ENCODE measurements at regions not wholly inside any gene's neighbourhood (a gene's known extent, or its start where the extent isn't known, plus 50 kb on each side); places are given as distances from the start of the nearest gene placed in this dataset.
"Not testable (repeated sequence)": the region's sequence is repeated elsewhere in the genome, so short reads cannot be mapped to it uniquely, and the experiment has no call there.

DNA sequence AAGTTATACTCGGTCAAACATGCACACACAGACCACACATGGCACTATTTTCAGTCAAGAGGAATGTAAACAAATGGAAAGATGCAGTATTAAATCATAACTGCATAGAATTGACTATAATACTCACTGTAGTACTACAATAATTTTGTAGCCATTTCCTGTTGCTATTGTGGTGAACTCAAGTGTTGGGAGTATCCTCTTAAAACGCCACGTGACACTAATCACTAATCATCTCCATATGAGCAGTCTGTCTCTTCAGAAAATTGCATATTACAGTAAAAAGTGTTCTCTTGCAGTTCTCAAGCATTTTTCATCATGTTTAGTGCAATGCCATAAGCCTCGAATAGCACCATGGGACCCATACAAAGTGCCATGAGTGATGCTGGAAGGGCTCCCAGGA is 258.7 kb upstream of the ID4 start:
- H3K27ac ChIP-seq: no peak overlapping the region
- no peaks in the 10 kb centered on the region for H3K27me3 ChIP-seq (ENCODE audit: insufficient read depth, low read depth)
- no peaks in the 10 kb centered on the region; the same call in 1 of the 2 replicates for H4K20me1 ChIP-seq (ENCODE audit: insufficient read depth)
- no peak overlapping the region for H3K4me2 ChIP-seq
- no peaks in the 10 kb centered on the region for H3K79me2 ChIP-seq (ENCODE audit: insufficient read depth, low read depth)
- H2AFZ ChIP-seq (ENCODE audit: low read depth): no peak overlapping the region
- no peak overlapping the region for H3K9ac ChIP-seq
- H3K4me1 ChIP-seq (ENCODE audit: low read depth, poor library complexity, severe bottlenecking): no peaks in the 10 kb centered on the region
- no peaks in the 10 kb centered on the region for H3K36me3 ChIP-seq (ENCODE audit: insufficient read depth)
- no peak for TF ChIP-seq CTCF (conservative IDR thresholded peaks at IDR 0.05; ENCODE audit: low read depth, low read length)
- H3K4me3 ChIP-seq (IDR thresholded peaks at IDR 0.05; ENCODE audit: insufficient read depth, low read depth, low read length): no peak overlapping the region

GRCh38 chr6:19584207-19584606 is 253.0 kb upstream of the ID4 start:
- H3K36me3 ChIP-seq (ENCODE audit: insufficient read depth); H4K20me1 ChIP-seq (ENCODE audit: insufficient read depth); H3K27me3 ChIP-seq (ENCODE audit: insufficient read depth, low read depth); H3K4me3 ChIP-seq (IDR thresholded peaks at IDR 0.05; ENCODE audit: insufficient read depth, low read depth, low read length); H2AFZ ChIP-seq (ENCODE audit: low read depth); H3K27ac ChIP-seq; H3K79me2 ChIP-seq (ENCODE audit: insufficient read depth, low read depth); H3K9ac ChIP-seq; H3K4me2 ChIP-seq: not testable (repeated sequence)
- H3K4me1 ChIP-seq (ENCODE audit: low read depth, poor library complexity, severe bottlenecking): peaks cover 30% of the 10 kb centered on the region

- Histone ChIP-seq H4K20me1 (ENCODE audit: insufficient read depth) (no peaks in the 10 kb centered on the region; the same call in 1 of the 2 replicates), H3K27ac (peak overlapping the region; percentile 82), H3K27me3 (ENCODE audit: insufficient read depth, low read depth) (no peaks in the 10 kb centered on the region), H3K4me2 (peak overlapping the region; percentile 42), H3K4me1 (ENCODE audit: low read depth, poor library complexity, severe bottlenecking) (peaks cover 38% of the 10 kb centered on the region), H3K9ac (peak overlapping the region; percentile 41; the same call in 1 of the 2 replicates), H3K79me2 (ENCODE audit: insufficient read depth, low read depth) (no peaks in the 10 kb centered on the region), H3K4me3 (IDR thresholded peaks at IDR 0.05; ENCODE audit: insufficient read depth, low read depth, low read length) (no peak overlapping the region), H3K36me3 (ENCODE audit: insufficient read depth) (no peaks in the 10 kb centered on the region), H2AFZ (ENCODE audit: low read depth) (peak overlapping the region; percentile 62)
- TF ChIP-seq CTCF (conservative IDR thresholded peaks at IDR 0.05; ENCODE audit: low read depth, low read length): no peak
Observed at GRCh38 chr6:19587238-19587942, 249.8 kb upstream of the ID4 start.

DNA sequence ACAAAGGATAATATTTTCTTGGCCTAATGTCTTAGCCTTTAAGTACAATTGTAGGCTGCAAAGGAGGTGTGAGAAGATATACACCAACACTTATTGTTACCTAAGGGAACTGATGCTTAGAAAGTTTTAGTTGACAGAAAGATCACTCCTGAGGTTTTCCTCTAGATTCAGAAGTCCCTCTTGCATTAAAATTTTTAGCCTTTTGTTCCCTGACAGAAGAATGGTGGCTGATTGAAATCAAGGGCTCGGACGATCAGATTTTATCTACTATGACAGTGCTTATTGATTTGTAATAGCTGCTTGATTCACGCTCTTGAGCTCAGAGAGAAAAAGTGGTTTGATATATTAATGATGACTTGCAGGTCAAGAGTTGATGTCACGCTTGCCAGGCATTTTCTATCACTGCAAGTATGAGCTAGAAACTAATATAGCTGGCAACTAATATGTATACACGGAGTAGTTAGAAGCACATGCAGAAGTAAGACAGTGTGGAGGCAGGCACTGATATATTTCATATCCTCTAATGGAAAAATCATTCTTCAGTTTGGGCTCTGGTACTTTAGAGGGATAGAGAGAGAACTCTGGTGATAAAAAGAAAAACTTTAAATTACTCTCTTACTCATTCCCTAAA is 246.6 kb upstream of the ID4 start:
- Histone ChIP-seq H3K9ac (no peak overlapping the region), H3K4me1 (ENCODE audit: low read depth, poor library complexity, severe bottlenecking) (peaks cover 38% of the 10 kb centered on the region), H3K36me3 (ENCODE audit: insufficient read depth) (no peaks in the 10 kb centered on the region), H4K20me1 (ENCODE audit: insufficient read depth) (no peaks in the 10 kb centered on the region), H3K4me3 (IDR thresholded peaks at IDR 0.05; ENCODE audit: insufficient read depth, low read depth, low read length) (no peak overlapping the region), H3K27me3 (ENCODE audit: insufficient read depth, low read depth) (no peaks in the 10 kb centered on the region), H3K27ac (no peak overlapping the region), H3K79me2 (ENCODE audit: insufficient read depth, low read depth) (no peaks in the 10 kb centered on the region), H3K4me2 (no peak overlapping the region), H2AFZ (ENCODE audit: low read depth) (no peak overlapping the region)
- no peak for TF ChIP-seq CTCF (conservative IDR thresholded peaks at IDR 0.05; ENCODE audit: low read depth, low read length)

GRCh38 chr6:19597809-19598320 is 239.3 kb upstream of the ID4 start:
- Histone ChIP-seq H3K27me3 (ENCODE audit: insufficient read depth, low read depth) (no peaks in the 10 kb centered on the region), H3K27ac (no peak overlapping the region), H3K9ac (no peak overlapping the region), H3K36me3 (ENCODE audit: insufficient read depth) (no peaks in the 10 kb centered on the region), H3K4me2 (no peak overlapping the region), H4K20me1 (ENCODE audit: insufficient read depth) (no peaks in the 10 kb centered on the region), H2AFZ (ENCODE audit: low read depth) (no peak overlapping the region), H3K4me3 (IDR thresholded peaks at IDR 0.05; ENCODE audit: insufficient read depth, low read depth, low read length) (no peak overlapping the region), H3K79me2 (ENCODE audit: insufficient read depth, low read depth) (no peaks in the 10 kb centered on the region), H3K4me1 (ENCODE audit: low read depth, poor library complexity, severe bottlenecking) (no peaks in the 10 kb centered on the region)
- TF ChIP-seq CTCF (conservative IDR thresholded peaks at IDR 0.05; ENCODE audit: low read depth, low read length): no peak
